Endothelial cell of umbilical vein (primary cell): ENCODE measurements at regions not wholly inside any gene's neighbourhood (a gene's known extent, or its start where the extent isn't known, plus 50 kb on each side); places are given as distances from the start of the nearest gene placed in this dataset.

Source experiments
- BruUV-seq: library from RNA; stranded (reverse); fragments of 400-500 nt; replicated peaks from 2 replicates; lab custom pipeline; 2021; lab: Mats Ljungman, UMichigan
- CTCF ChIA-PET: fragments of 300-600, 350-600 bp; sonication (Branson Sonifier 250); formaldehyde crosslinking; loops from one replicate; lab custom pipeline; 2021; ENCODE audit warnings: antibody characterized with exemption, inconsistent platforms; lab: Charles Lee
- POLR2A ChIA-PET: fragments of 300-600, 350-600 bp; sonication (Branson Sonifier 250); formaldehyde crosslinking; loops from one replicate; lab custom pipeline; 2021; ENCODE audit warnings: antibody characterized with exemption, inconsistent platforms; lab: Charles Lee
- DNase-seq: peaks from one replicate; pipeline ENCODE4 v3.0.0-alpha.2; 2011; ENCODE audit warnings: low read depth, low spot score
- FAIRE-seq: peaks from 2 replicates; lab custom pipeline; 2011; peaks lifted over from hg19 to GRCh38; lab: Jason Lieb, UNC
- H2AFZ ChIP-seq: 2 replicates; pipeline ENCODE4 v1.6.0; 2012; ENCODE audit warnings: low read depth, low read length, control low read depth, inconsistent platforms
- H3K27ac ChIP-seq: 2 replicates; pipeline ENCODE4 v1.5.1; 2011; ENCODE audit warnings: low read depth, mild to moderate bottlenecking, control low read depth, low read length, moderate library complexity; ENCODE audit not compliant: insufficient read depth
- H3K27me3 ChIP-seq, 2 experiments: 2 replicates each; pipeline versions ENCODE4 v1.6.0 to v1.6.1; 2011; ENCODE audit warnings: low read length in 2 of 2, mixed read lengths in 1 of 2; ENCODE audit not compliant: control insufficient read depth in 2 of 2, insufficient read depth in 2 of 2
- H3K36me3 ChIP-seq, 2 experiments: 2 replicates in 1 of 2; 3 replicates in 1 of 2; pipeline ENCODE4 v1.5.1; 2011; ENCODE audit warnings: low read length in 2 of 2, mild to moderate bottlenecking in 1 of 2, moderate library complexity in 1 of 2; ENCODE audit not compliant: control insufficient read depth in 2 of 2, insufficient read depth in 2 of 2; ENCODE audit errors: extremely low read depth in 1 of 2
- H3K4me1 ChIP-seq: 3 replicates; pipeline ENCODE4 v1.5.1; 2011; ENCODE audit warnings: mild to moderate bottlenecking, low read length; ENCODE audit not compliant: control insufficient read depth, insufficient read depth; ENCODE audit errors: extremely low read depth
- H3K4me2 ChIP-seq: 2 replicates; pipeline ENCODE4 v1.6.1; 2011; ENCODE audit warnings: low read length, control low read depth, mixed read lengths; ENCODE audit not compliant: insufficient read depth
- H3K4me3 ChIP-seq, 3 experiments: fragments of 200-600 bp in 1 of 3; sonication (generic), shearing (Covaris generic) in 1 of 3; replicated peaks in 1 of 3; 2 replicates each; pipeline ENCODE4 v1.5.1; 2011 to 2016; ENCODE audit warnings: control low read depth in 3 of 3, low read length in 3 of 3, mild to moderate bottlenecking in 2 of 3, inconsistent platforms in 1 of 3, low read depth in 1 of 3, moderate library complexity in 1 of 3; ENCODE audit not compliant: insufficient read depth in 1 of 3
- H3K79me2 ChIP-seq: 2 replicates; pipeline ENCODE4 v1.6.0; 2012; ENCODE audit warnings: low read length, inconsistent platforms; ENCODE audit not compliant: control insufficient read depth, insufficient read depth
- H3K9ac ChIP-seq: replicated peaks from 2 replicates; pipeline ENCODE3; 2011; ENCODE audit warnings: low read length, control low read depth; ENCODE audit not compliant: insufficient read depth; ENCODE audit errors: extremely low read depth
- H3K9me1 ChIP-seq: replicated peaks from 3 replicates; pipeline ENCODE4 v1.6.0; 2011; ENCODE audit warnings: mild to moderate bottlenecking, low read length; ENCODE audit not compliant: control insufficient read depth, insufficient read depth; ENCODE audit errors: extremely low read depth
- H3K9me3 ChIP-seq: replicated peaks from 2 replicates; pipeline ENCODE4 v1.5.1; 2012; ENCODE audit warnings: low read length, inconsistent platforms; ENCODE audit not compliant: control insufficient read depth, insufficient read depth
- H4K20me1 ChIP-seq: replicated peaks from 2 replicates; pipeline ENCODE3; 2011; ENCODE audit warnings: mild to moderate bottlenecking, low read length; ENCODE audit not compliant: control insufficient read depth, insufficient read depth; ENCODE audit errors: extremely low read depth
- EZH2 ChIP-seq: IDR thresholded peaks from 2 replicates; pipeline ENCODE4 v1.6.1; 2012; ENCODE audit warnings: borderline replicate concordance, low read depth, mild to moderate bottlenecking, moderate library complexity, low read length, inconsistent platforms; ENCODE audit not compliant: severe bottlenecking
- FOS ChIP-seq: IDR thresholded peaks from 2 replicates; pipeline ENCODE4 v1.6.1; 2011; ENCODE audit warnings: mild to moderate bottlenecking, low read length, moderate library complexity, borderline replicate concordance; ENCODE audit not compliant: insufficient read depth
- GATA2 ChIP-seq: IDR thresholded peaks from 2 replicates; pipeline ENCODE4 v1.7.0; 2011; ENCODE audit warnings: low read depth, mild to moderate bottlenecking, moderate library complexity, mixed read lengths, low read length; ENCODE audit not compliant: insufficient read length, insufficient read depth
- JUN ChIP-seq: IDR thresholded peaks from 2 replicates; pipeline ENCODE4 v1.6.1; 2011; ENCODE audit warnings: borderline replicate concordance, low read depth; ENCODE audit not compliant: insufficient read length, insufficient read depth
- MYC ChIP-seq: IDR thresholded peaks from one replicate; pipeline ENCODE4 v1.6.1; 2011; ENCODE audit warnings: mild to moderate bottlenecking, low read depth, low read length
- POLR2A ChIP-seq: IDR thresholded peaks from 2 replicates; pipeline ENCODE4 v1.6.1; 2012; ENCODE audit warnings: low read depth, mild to moderate bottlenecking, control low read depth, low read length
- POLR2AphosphoS5 ChIP-seq: IDR thresholded peaks from 2 replicates; pipeline ENCODE4 v1.6.1; 2012; ENCODE audit warnings: low read depth, mild to moderate bottlenecking, control low read depth, low read length, moderate library complexity; ENCODE audit not compliant: insufficient read depth
- dilution Hi-C: fragments of 300-500 bp; cut with MboI; formaldehyde crosslinking; loops from one replicate; pipeline ENCODE4 v1.15.0; 2019; ENCODE audit warnings: low sequenced_read_pairs; ENCODE audit not compliant: extremely low pct_ligation_motif_present
- intact Hi-C: fragments of 100-400 bp; cut with micrococcal nuclease; formaldehyde crosslinking; loops from one replicate; pipeline ENCODE4 v1.10.0; 2022
- TF ChIP-seq, protein P1 (sequence below), 2 donors: IDR thresholded peaks; 1 replicate in 1 of 2; 2 replicates in 1 of 2; pipeline ENCODE4 v1.5.1; 2011; ENCODE audit warnings: low read length in 2 of 2, mild to moderate bottlenecking in 2 of 2, moderate library complexity in 2 of 2, control low read depth in 1 of 2, inconsistent platforms in 1 of 2, low read depth in 1 of 2; ENCODE audit not compliant: insufficient read depth in 1 of 2; ENCODE audit errors: extremely low read depth in 1 of 2
- TF ChIP-seq, protein P2 (sequence below): IDR thresholded peaks from 2 replicates; pipeline ENCODE4 v1.6.1; 2011; ENCODE audit not compliant: insufficient read depth, insufficient read length

DNA sequence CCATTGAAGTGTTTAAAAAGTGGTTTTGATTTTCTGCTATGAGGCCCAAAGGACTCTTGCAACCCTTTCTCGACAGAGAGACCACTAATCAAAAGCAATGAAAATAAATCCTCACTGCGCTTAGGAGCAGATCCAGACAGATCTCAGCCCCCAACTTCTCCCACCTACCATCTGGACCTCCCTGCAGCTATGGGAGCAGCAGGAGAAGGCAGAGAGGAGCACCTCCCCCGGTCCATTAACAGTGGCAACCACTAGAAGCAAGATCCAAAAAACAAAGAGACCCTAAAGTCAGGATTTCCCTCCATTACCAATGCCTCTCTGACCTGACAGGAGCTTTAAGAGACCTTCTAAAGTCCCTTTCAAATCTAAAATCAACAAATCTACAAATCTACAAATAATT lies 99.0 kb upstream of the LSM8 start:
- Histone ChIP-seq H3K9me3 (no peaks in the 10 kb centered on the region), H4K20me1 (no peaks in the 10 kb centered on the region), H3K27ac (no peak overlapping the region), H3K27me3 (no peaks in the 10 kb centered on the region), H3K4me2 (no peak overlapping the region), H3K4me3 (no peak overlapping the region), H3K9me1 (no peaks in the 10 kb centered on the region), H3K36me3 (no peaks in the 10 kb centered on the region), H2AFZ (no peak overlapping the region), H3K79me2 (no peaks in the 10 kb centered on the region), H3K9ac (no peak overlapping the region), H3K4me1 (no peaks in the 10 kb centered on the region)
- CTCF ChIA-PET = no interaction called here
- DNase-seq (no peak), FAIRE-seq (no peak)
- intact Hi-C loops = no loop called here
- POLR2A ChIA-PET = no interaction called here
- TF ChIP-seq FOS (no peak), MYC (no peak), POLR2AphosphoS5 (no peak), GATA2 (no peak), POLR2A (no peak), JUN (no peak), EZH2 (no peak)
- TF ChIP-seq, protein P1, sequence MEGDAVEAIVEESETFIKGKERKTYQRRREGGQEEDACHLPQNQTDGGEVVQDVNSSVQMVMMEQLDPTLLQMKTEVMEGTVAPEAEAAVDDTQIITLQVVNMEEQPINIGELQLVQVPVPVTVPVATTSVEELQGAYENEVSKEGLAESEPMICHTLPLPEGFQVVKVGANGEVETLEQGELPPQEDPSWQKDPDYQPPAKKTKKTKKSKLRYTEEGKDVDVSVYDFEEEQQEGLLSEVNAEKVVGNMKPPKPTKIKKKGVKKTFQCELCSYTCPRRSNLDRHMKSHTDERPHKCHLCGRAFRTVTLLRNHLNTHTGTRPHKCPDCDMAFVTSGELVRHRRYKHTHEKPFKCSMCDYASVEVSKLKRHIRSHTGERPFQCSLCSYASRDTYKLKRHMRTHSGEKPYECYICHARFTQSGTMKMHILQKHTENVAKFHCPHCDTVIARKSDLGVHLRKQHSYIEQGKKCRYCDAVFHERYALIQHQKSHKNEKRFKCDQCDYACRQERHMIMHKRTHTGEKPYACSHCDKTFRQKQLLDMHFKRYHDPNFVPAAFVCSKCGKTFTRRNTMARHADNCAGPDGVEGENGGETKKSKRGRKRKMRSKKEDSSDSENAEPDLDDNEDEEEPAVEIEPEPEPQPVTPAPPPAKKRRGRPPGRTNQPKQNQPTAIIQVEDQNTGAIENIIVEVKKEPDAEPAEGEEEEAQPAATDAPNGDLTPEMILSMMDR (IDR thresholded peaks at IDR 0.05; ENCODE audit: extremely low read depth in 1 of 2, insufficient read depth in 1 of 2, low read depth in 1 of 2, low read length in 2 of 2) = no peak
- TF ChIP-seq, protein P2, sequence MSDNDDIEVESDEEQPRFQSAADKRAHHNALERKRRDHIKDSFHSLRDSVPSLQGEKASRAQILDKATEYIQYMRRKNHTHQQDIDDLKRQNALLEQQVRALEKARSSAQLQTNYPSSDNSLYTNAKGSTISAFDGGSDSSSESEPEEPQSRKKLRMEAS = no peak
- dilution Hi-C loops = no loop called here
- BruUV-seq = no TSS peak
